ENCODE measurements at regions not wholly inside any gene's neighbourhood (a gene's known extent, or its start where the extent isn't known, plus 50 kb on each side); places are given as distances from the start of the nearest gene placed in this dataset.

DNA sequence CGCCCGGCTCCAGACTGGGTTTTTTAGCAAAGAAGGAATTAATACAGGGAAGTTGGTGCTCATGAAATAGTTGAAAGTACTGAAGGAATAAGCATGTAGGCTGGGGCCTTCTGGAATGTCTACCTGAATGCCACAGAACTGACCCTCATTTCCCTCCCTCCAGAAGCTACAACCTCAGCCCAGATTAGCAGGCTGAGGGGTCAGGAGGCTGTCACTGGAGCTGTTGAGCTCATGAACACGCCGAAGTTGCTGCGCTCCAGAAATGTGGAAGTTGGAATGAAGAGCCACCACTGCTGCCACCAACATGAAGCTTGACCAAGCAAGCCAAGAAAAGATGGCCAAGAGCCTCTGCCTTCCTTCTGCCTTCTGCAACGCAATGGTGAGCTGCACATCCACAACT is 52.2 kb upstream of the KMT2E start:
- peaks cover 0 to 20% of the 10 kb centered on the region in 2 donors for H3K4me1 ChIP-seq (replicated peaks in 1 of 2)
- H3K27ac ChIP-seq, result peak overlapping the region in 2 of 5 donors; percentile 45 to 53
- intact Hi-C loops (cut with DNase I), result no loop called here

DNA sequence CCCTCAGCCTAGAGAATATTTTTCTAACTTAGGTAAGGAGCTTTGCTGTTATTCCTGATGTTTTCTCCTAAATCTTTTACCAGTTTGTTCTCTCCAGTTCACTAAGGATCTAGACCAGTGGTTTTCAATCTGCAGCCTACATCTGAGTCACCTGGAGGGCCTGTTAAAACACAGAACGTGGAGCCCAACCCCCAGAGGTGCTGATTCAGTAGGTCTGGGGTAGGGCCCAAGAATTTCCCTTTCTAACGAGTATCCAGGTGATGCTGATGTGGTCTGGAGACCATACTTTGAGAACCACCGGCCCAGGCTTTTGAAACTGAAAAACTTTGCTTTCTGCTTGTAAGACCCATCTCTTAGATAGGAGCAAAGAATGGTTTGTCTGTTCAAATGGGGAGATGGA is 51.2 kb upstream of the KMT2E start:
- Histone ChIP-seq H3K9me3 (replicated peaks in 1 of 3) (no peaks in the 10 kb centered on the region), H3K4me1 (replicated peaks in 1 of 2) (peaks cover 0 to 20% of the 10 kb centered on the region in 2 donors), H3K4me3 (no peak overlapping the region), H3K27ac (peak overlapping the region in 1 of 5 donors; percentile 53), H3K27me3 (no peaks in the 10 kb centered on the region), H3K36me3 (replicated peaks in 1 of 2) (no peaks in the 10 kb centered on the region)
- DNase-seq, result no peak
- TF ChIP-seq POLR2A (IDR thresholded peaks at IDR 0.05), result no peak
- TF ChIP-seq, protein P1, sequence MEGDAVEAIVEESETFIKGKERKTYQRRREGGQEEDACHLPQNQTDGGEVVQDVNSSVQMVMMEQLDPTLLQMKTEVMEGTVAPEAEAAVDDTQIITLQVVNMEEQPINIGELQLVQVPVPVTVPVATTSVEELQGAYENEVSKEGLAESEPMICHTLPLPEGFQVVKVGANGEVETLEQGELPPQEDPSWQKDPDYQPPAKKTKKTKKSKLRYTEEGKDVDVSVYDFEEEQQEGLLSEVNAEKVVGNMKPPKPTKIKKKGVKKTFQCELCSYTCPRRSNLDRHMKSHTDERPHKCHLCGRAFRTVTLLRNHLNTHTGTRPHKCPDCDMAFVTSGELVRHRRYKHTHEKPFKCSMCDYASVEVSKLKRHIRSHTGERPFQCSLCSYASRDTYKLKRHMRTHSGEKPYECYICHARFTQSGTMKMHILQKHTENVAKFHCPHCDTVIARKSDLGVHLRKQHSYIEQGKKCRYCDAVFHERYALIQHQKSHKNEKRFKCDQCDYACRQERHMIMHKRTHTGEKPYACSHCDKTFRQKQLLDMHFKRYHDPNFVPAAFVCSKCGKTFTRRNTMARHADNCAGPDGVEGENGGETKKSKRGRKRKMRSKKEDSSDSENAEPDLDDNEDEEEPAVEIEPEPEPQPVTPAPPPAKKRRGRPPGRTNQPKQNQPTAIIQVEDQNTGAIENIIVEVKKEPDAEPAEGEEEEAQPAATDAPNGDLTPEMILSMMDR (IDR thresholded peaks at IDR 0.05), result no peak
- 75 to 84% (median 82%) methylated on average over 3 of the region's 3 CpGs for WGBS, 4 donors
- intact Hi-C loops (cut with DNase I), result no loop called here

More for the DNA sequence above, 52.2 kb upstream of the KMT2E start:
- DNase-seq, result peak in 1 of 7 donors; percentile 41
- WGBS, 4 donors, result 76 to 84% (median 82%) methylated on average over 6 of the region's 6 CpGs
- Histone ChIP-seq H3K9me3 (replicated peaks in 1 of 3) (no peaks in the 10 kb centered on the region), H3K4me3 (no peak overlapping the region), H3K27me3 (no peaks in the 10 kb centered on the region), H3K36me3 (replicated peaks in 1 of 2) (no peaks in the 10 kb centered on the region)
- TF ChIP-seq, protein P1 (IDR thresholded peaks at IDR 0.05), result no peak
- no peak for TF ChIP-seq POLR2A (IDR thresholded peaks at IDR 0.05)

DNA sequence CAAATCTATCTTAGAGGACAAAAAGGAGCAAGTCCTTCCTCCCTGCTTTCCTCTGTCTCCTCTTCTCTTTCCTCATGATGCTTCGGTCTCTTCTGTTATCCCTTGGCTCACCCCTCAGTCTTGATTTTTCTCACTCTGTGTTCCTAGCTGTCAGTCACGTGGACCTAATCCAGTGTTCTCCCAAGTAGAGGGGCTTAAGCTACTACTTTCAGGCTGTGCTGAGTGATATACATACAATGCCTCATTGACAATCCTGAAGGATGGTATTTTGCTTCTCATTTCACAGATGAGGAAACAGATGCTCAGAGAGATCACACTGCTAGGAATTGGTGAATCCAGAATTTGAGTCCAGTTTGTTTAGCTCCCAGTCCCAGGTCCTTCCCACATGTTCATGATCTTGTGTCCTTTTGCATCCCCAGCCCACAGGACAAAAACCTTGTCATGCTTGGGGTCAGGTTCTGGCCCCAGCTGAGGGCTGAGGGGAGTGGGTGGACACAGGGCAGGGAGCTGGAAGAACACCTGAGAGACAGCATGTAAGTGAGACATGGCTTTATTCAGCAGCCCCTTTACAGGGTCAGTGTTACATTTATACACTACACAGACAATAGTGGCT is 50.5 kb upstream of the KMT2E start:
- WGBS, 4 donors, result 71 to 81% (median 75%) methylated on average over 2 of the region's 2 CpGs
- Histone ChIP-seq H3K9me3 (replicated peaks in 1 of 3) (no peaks in the 10 kb centered on the region), H3K27ac (peak overlapping the region in 2 of 5 donors; percentile 26 to 31), H3K27me3 (no peaks in the 10 kb centered on the region), H3K36me3 (replicated peaks in 1 of 2) (no peaks in the 10 kb centered on the region), H3K4me1 (replicated peaks in 1 of 2) (peaks cover 0 to 20% of the 10 kb centered on the region in 2 donors), H3K4me3 (no peak overlapping the region)
- no peak for DNase-seq
- intact Hi-C loops (cut with DNase I), result no loop called here
- TF ChIP-seq, protein P1 (IDR thresholded peaks at IDR 0.05), result no peak
- TF ChIP-seq POLR2A (IDR thresholded peaks at IDR 0.05), result no peak

DNA sequence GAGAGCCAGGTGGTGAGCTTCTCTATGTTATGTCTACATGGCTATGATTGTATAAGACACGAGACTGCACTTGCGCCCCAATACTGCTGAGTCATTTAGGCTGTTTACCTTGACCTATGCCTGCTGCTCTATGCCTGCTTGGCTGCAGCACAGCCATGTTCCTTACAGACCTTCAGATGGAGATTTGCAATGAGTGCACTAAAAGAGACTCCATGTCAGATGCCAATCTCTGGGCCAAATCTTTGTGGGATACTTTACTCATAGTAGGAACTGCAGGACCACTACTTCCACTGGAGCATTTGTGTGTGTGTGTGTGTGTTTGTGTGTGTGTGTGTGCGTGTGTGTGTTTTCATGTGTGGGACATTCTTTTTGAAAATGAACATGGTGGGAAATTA is 50.0 kb upstream of the KMT2E start:
- 50 to 64% (median 52%) methylated on average over 3 of the region's 3 CpGs for WGBS, 4 donors
- H3K4me3 ChIP-seq, result no peak overlapping the region
- intact Hi-C loops (cut with DNase I), result no loop called here
- no peaks in the 10 kb centered on the region for H3K36me3 ChIP-seq (replicated peaks in 1 of 2)
- no peaks in the 10 kb centered on the region for H3K27me3 ChIP-seq
- H3K9me3 ChIP-seq (replicated peaks in 1 of 3), result no peaks in the 10 kb centered on the region
- peak overlapping the region in 2 of 5 donors; percentile 26 to 31 for H3K27ac ChIP-seq
- DNase-seq, result peak in 1 of 7 donors; percentile 54
- peaks cover 0 to 20% of the 10 kb centered on the region in 2 donors for H3K4me1 ChIP-seq (replicated peaks in 1 of 2)
- no peak for TF ChIP-seq POLR2A (IDR thresholded peaks at IDR 0.05)
- TF ChIP-seq, protein P1 (IDR thresholded peaks at IDR 0.05), result no peak

All from adrenal gland (tissue), 9 donors.